ENCODE measurements at regions not wholly inside any gene's neighbourhood (a gene's known extent, or its start where the extent isn't known, plus 50 kb on each side); places are given as distances from the start of the nearest gene placed in this dataset.
"Not testable (repeated sequence)": the region's sequence is repeated elsewhere in the genome, so short reads cannot be mapped to it uniquely, and the experiment has no call there.

- DNase-seq (ENCODE audit: low read depth in 2 of 2) = no peak
Observed at GRCh38 chr16:17001471-17001870, 469.3 kb downstream of the XYLT1 start.

GRCh38 chr16:17002565-17002964, 468.2 kb downstream of the XYLT1 start:
- no peak for DNase-seq (ENCODE audit: low read depth in 2 of 2)

GRCh38 chr16:17005963-17006362, 464.8 kb downstream of the XYLT1 start:
- DNase-seq (ENCODE audit: low read depth in 2 of 2) = not testable (repeated sequence)

GRCh38 chr16:17011712-17012111, 459.0 kb downstream of the XYLT1 start:
- no peak for DNase-seq (ENCODE audit: low read depth in 2 of 2)

- DNase-seq (ENCODE audit: low read depth in 2 of 2) = no peak
Observed at GRCh38 chr16:17013038-17013437, 457.7 kb downstream of the XYLT1 start.

- no peak for DNase-seq (ENCODE audit: low read depth in 2 of 2)
Observed at GRCh38 chr16:17014484-17015121, 456.2 kb downstream of the XYLT1 start.

- DNase-seq (ENCODE audit: low read depth in 2 of 2) = no peak
Observed at GRCh38 chr16:17015702-17016101, 455.1 kb downstream of the XYLT1 start.

GRCh38 chr16:17017442-17017841, 453.3 kb downstream of the XYLT1 start:
- no peak for DNase-seq (ENCODE audit: low read depth in 2 of 2)

GRCh38 chr16:17018585-17018939, 452.2 kb downstream of the XYLT1 start:
- no peak for DNase-seq (ENCODE audit: low read depth in 2 of 2)

GRCh38 chr16:17019366-17019765, 451.4 kb downstream of the XYLT1 start:
- DNase-seq (ENCODE audit: low read depth in 2 of 2) = no peak

- no peak for DNase-seq (ENCODE audit: low read depth in 2 of 2)
Observed at GRCh38 chr16:17023606-17024005, 447.2 kb downstream of the XYLT1 start.

- no peak for DNase-seq (ENCODE audit: low read depth in 2 of 2)
Observed at GRCh38 chr16:17024514-17024913, 446.2 kb downstream of the XYLT1 start.

GRCh38 chr16:17026600-17027242, 444.0 kb downstream of the XYLT1 start:
- DNase-seq (ENCODE audit: low read depth in 2 of 2) = peak; percentile 5 to 8

- no peak for DNase-seq (ENCODE audit: low read depth in 2 of 2)
Observed at GRCh38 chr16:17027488-17028129, 443.2 kb downstream of the XYLT1 start.

- DNase-seq (ENCODE audit: low read depth in 2 of 2) = no peak
Observed at GRCh38 chr16:17029602-17030350, 441.0 kb downstream of the XYLT1 start.

- DNase-seq (ENCODE audit: low read depth in 2 of 2) = no peak
Observed at GRCh38 chr16:17031484-17032268, 439.1 kb downstream of the XYLT1 start.

GRCh38 chr16:17032332-17032731, 438.4 kb downstream of the XYLT1 start:
- DNase-seq (ENCODE audit: low read depth in 2 of 2) = no peak

GRCh38 chr16:17034477-17035252, 436.1 kb downstream of the XYLT1 start:
- DNase-seq (ENCODE audit: low read depth in 2 of 2) = no peak

- DNase-seq (ENCODE audit: low read depth in 2 of 2) = no peak
Observed at GRCh38 chr16:17037499-17037898, 433.3 kb downstream of the XYLT1 start.

- DNase-seq (ENCODE audit: low read depth in 2 of 2) = no peak
Observed at GRCh38 chr16:17038415-17038814, 432.3 kb downstream of the XYLT1 start.

GRCh38 chr16:17049109-17049508, 421.7 kb downstream of the XYLT1 start:
- DNase-seq (ENCODE audit: low read depth in 2 of 2) = not testable (repeated sequence)
